NOMO-1 treated with DMSO at 0.1 percent for 48 hours (cell line): ENCODE measurements at regions not wholly inside any gene's neighbourhood (a gene's known extent, or its start where the extent isn't known, plus 50 kb on each side); places are given as distances from the start of the nearest gene placed in this dataset.
"Not testable (repeated sequence)": the region's sequence is repeated elsewhere in the genome, so short reads cannot be mapped to it uniquely, and the experiment has no call there.

Source experiments
- DNase-seq: peaks from one replicate; lab custom pipeline; 2025; ENCODE audit not compliant: unreplicated experiment; lab: John Stamatoyannopoulos, UW

- not testable (repeated sequence) for DNase-seq
These were observed 385.6 kb downstream of the SPATA31A6 start for GRCh38 chr9:42568942-42569556.

- DNase-seq: not testable (repeated sequence)
These were observed 394.4 kb downstream of the SPATA31A6 start for GRCh38 chr9:42577851-42578250.
